Smooth muscle cell (in vitro differentiated cells): ENCODE measurements at regions not wholly inside any gene's neighbourhood (a gene's known extent, or its start where the extent isn't known, plus 50 kb on each side); places are given as distances from the start of the nearest gene placed in this dataset.

ENCODE experiments used
- DNase-seq: peaks from one replicate; lab custom pipeline; 2025; ENCODE audit not compliant: unreplicated experiment; lab: John Stamatoyannopoulos, UW
- H2AFZ ChIP-seq: fragments of 200-600 bp; sonication (generic); 2 replicates; pipeline ENCODE4 v1.6.0; 2016; ENCODE audit warnings: antibody characterized with exemption, low read depth, mild to moderate bottlenecking
- H3F3A ChIP-seq: fragments of 200-600 bp; sonication (generic); 2 replicates; pipeline ENCODE4 v1.6.0; 2017; ENCODE audit warnings: antibody characterized with exemption, low read depth
- H3K27ac ChIP-seq: fragments of 200-600 bp; sonication (generic); 2 replicates; pipeline ENCODE4 v1.5.1; 2016; ENCODE audit warnings: low read depth, mild to moderate bottlenecking
- H3K27me3 ChIP-seq: fragments of 200-600 bp; sonication (generic); 2 replicates; pipeline ENCODE4 v1.6.1; 2016; ENCODE audit warnings: low read depth, mild to moderate bottlenecking
- H3K36me3 ChIP-seq: fragments of 200-600 bp; sonication (generic); 2 replicates; pipeline ENCODE4 v1.5.1; 2016; ENCODE audit warnings: low read depth
- H3K4me1 ChIP-seq: fragments of 200-600 bp; sonication (generic); 2 replicates; pipeline ENCODE4 v1.5.1; 2016; ENCODE audit warnings: low read depth
- H3K4me2 ChIP-seq: fragments of 200-600 bp; sonication (generic); 2 replicates; pipeline ENCODE4 v1.6.0; 2016; ENCODE audit warnings: mild to moderate bottlenecking
- H3K4me3 ChIP-seq: fragments of 200-600 bp; sonication (generic); 2 replicates; pipeline ENCODE4 v1.5.1; 2016; ENCODE audit warnings: mild to moderate bottlenecking
- H3K79me2 ChIP-seq: fragments of 200-600 bp; sonication (generic); 2 replicates; pipeline ENCODE4 v1.6.0; 2016; ENCODE audit warnings: low read depth, mild to moderate bottlenecking
- H3K9ac ChIP-seq: fragments of 200-600 bp; sonication (generic); 2 replicates; pipeline ENCODE4 v1.6.0; 2016; ENCODE audit warnings: low read depth
- H3K9me3 ChIP-seq: fragments of 200-600 bp; sonication (generic); replicated peaks from 2 replicates; pipeline ENCODE4 v1.5.1; 2016; ENCODE audit warnings: low read depth
- H4K20me1 ChIP-seq: fragments of 200-600 bp; sonication (generic); 2 replicates; pipeline ENCODE4 v1.6.0; 2016; ENCODE audit warnings: low read depth
- CTCF ChIP-seq: fragments of 200-600 bp; sonication (generic); IDR thresholded peaks from 2 replicates; pipeline ENCODE4 v1.5.1; 2017; ENCODE audit warnings: borderline replicate concordance, mild to moderate bottlenecking, antibody characterized with exemption; ENCODE audit not compliant: insufficient read depth, poor library complexity, severe bottlenecking
- WGBS: methylation state at CpG from one replicate; pipeline ENCODE4 v1.1.7; 2016; ENCODE audit warnings: low lambda C conversion rate; 5-methylcytosine and 5-hydroxymethylcytosine counted together

GRCh38 chr13:111868716-111869115 is 198.2 kb upstream of the SOX1 start:
- H3K9ac ChIP-seq = no peak overlapping the region
- H3K9me3 ChIP-seq = no peaks in the 10 kb centered on the region
- no peak overlapping the region for H2AFZ ChIP-seq
- no peak overlapping the region for H3K4me3 ChIP-seq
- H3K4me1 ChIP-seq = no peaks in the 10 kb centered on the region
- no peak for TF ChIP-seq CTCF
- H3K36me3 ChIP-seq = no peaks in the 10 kb centered on the region
- no peak overlapping the region for H3K4me2 ChIP-seq
- H3K27ac ChIP-seq = no peak overlapping the region
- DNase-seq = no peak
- no peaks in the 10 kb centered on the region for H4K20me1 ChIP-seq
- H3K27me3 ChIP-seq = peaks cover 6% of the 10 kb centered on the region
- H3K79me2 ChIP-seq = no peaks in the 10 kb centered on the region
- no peaks in the 10 kb centered on the region for H3F3A ChIP-seq
- WGBS = 91% methylated on average over 3 of the region's 3 CpGs

GRCh38 chr13:111872475-111873150 is 194.3 kb upstream of the SOX1 start:
- Histone ChIP-seq H3K36me3 (no peaks in the 10 kb centered on the region), H3K4me2 (no peak overlapping the region), H3K4me3 (no peak overlapping the region), H3K27me3 (peaks cover 7% of the 10 kb centered on the region), H3K4me1 (no peaks in the 10 kb centered on the region), H4K20me1 (no peaks in the 10 kb centered on the region), H3F3A (no peaks in the 10 kb centered on the region), H3K27ac (no peak overlapping the region), H2AFZ (no peak overlapping the region), H3K9me3 (no peaks in the 10 kb centered on the region), H3K79me2 (no peaks in the 10 kb centered on the region), H3K9ac (no peak overlapping the region)
- DNase-seq = no peak
- WGBS = 91% methylated on average over 12 of the region's 12 CpGs
- TF ChIP-seq CTCF = no peak

- no peak overlapping the region for H2AFZ ChIP-seq
- no peaks in the 10 kb centered on the region for H3K9me3 ChIP-seq
- H3K79me2 ChIP-seq = no peaks in the 10 kb centered on the region
- H3K4me2 ChIP-seq = no peak overlapping the region
- H3K4me3 ChIP-seq = no peak overlapping the region
- H3K9ac ChIP-seq = no peak overlapping the region
- TF ChIP-seq CTCF = no peak
- no peaks in the 10 kb centered on the region for H4K20me1 ChIP-seq
- H3K27ac ChIP-seq = no peak overlapping the region
- H3K27me3 ChIP-seq = peaks cover 9% of the 10 kb centered on the region
- DNase-seq = no peak
- H3K4me1 ChIP-seq = no peaks in the 10 kb centered on the region
- H3K36me3 ChIP-seq = no peaks in the 10 kb centered on the region
- 92% methylated on average over 8 of the region's 8 CpGs for WGBS
- H3F3A ChIP-seq = no peaks in the 10 kb centered on the region
Observed at GRCh38 chr13:111873676-111874178, 193.2 kb upstream of the SOX1 start.

- WGBS = 97% methylated on average over 13 of the region's 13 CpGs
- H3K79me2 ChIP-seq = no peaks in the 10 kb centered on the region
- H3K27me3 ChIP-seq = peaks cover 9% of the 10 kb centered on the region
- H3F3A ChIP-seq = no peaks in the 10 kb centered on the region
- no peak overlapping the region for H3K4me2 ChIP-seq
- no peaks in the 10 kb centered on the region for H3K9me3 ChIP-seq
- no peak for TF ChIP-seq CTCF
- H2AFZ ChIP-seq = no peak overlapping the region
- H4K20me1 ChIP-seq = no peaks in the 10 kb centered on the region
- H3K27ac ChIP-seq = no peak overlapping the region
- no peak overlapping the region for H3K4me3 ChIP-seq
- no peaks in the 10 kb centered on the region for H3K4me1 ChIP-seq
- no peak overlapping the region for H3K9ac ChIP-seq
- no peaks in the 10 kb centered on the region for H3K36me3 ChIP-seq
- no peak for DNase-seq
Observed at GRCh38 chr13:111874981-111875380, 192.0 kb upstream of the SOX1 start.
